SW480 (cell line): ENCODE measurements at regions not wholly inside any gene's neighbourhood (a gene's known extent, or its start where the extent isn't known, plus 50 kb on each side); places are given as distances from the start of the nearest gene placed in this dataset.
A peak's percentile ranks its signal among the peaks of the same experiment; 100 is the strongest.

Experiments used
- DNase-seq: peaks from one replicate; pipeline ENCODE4 v3.0.0-alpha.2; 2016; ENCODE audit warnings: low spot score

DNA sequence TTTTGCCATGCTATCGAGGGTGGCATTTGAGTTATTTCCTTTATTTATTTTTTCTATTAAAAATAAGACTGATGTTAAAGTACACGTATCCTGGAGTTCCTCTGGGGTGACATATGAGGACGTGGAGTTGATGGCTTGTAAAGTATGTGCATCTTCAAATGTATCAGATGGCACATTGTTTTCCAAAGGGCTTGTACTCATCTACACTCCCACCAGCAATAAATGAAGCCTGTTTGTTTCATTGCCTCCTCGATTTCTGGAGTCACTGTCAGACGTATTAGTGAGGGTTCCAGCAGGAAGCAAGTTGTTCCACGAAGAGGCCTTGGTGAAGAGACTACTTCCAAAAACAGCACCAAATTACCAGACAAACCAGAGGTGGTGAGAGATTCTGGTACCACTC is 423.9 kb downstream of the NPHP4 start:
- DNase-seq: no peak

DNA sequence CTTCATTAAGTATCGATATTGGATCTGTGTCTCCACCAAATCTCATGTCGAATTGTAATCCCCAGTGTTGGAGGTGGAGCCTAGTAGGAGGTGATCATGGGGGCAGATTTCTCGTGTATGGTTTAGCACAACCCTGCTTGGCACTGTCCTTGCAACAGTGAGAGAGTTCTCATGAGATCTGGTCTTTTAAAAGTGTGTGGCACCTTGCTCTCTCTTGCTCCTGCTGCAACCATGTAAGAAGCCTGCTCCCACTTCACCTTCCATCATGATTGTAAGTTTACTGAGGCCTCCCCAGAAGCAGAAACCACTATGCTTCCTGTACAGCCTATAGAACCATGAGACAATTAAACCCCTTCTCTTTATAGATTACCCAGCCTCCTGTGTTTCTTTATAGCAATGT is 424.4 kb downstream of the NPHP4 start:
- no peak for DNase-seq

DNA sequence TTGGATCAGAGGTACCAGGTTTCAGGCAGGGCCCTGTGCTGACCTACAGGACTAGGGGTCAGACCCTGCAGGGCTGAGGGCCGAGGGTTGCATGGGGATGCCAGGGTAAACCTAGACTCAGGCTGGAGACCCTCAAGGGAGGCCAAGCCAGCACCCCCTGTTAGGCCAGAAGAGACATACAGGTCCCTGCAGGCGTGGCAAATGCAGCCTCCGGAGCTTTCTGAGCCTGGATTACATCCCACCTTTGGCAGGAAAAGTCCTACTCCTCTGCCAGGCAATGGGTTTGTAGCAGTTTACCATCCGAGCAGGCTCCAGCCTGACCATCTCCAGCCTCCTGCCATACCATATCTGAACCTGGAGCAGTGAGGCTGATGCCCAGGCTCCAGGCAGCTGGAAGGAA is 425.3 kb downstream of the NPHP4 start:
- DNase-seq: no peak

DNA sequence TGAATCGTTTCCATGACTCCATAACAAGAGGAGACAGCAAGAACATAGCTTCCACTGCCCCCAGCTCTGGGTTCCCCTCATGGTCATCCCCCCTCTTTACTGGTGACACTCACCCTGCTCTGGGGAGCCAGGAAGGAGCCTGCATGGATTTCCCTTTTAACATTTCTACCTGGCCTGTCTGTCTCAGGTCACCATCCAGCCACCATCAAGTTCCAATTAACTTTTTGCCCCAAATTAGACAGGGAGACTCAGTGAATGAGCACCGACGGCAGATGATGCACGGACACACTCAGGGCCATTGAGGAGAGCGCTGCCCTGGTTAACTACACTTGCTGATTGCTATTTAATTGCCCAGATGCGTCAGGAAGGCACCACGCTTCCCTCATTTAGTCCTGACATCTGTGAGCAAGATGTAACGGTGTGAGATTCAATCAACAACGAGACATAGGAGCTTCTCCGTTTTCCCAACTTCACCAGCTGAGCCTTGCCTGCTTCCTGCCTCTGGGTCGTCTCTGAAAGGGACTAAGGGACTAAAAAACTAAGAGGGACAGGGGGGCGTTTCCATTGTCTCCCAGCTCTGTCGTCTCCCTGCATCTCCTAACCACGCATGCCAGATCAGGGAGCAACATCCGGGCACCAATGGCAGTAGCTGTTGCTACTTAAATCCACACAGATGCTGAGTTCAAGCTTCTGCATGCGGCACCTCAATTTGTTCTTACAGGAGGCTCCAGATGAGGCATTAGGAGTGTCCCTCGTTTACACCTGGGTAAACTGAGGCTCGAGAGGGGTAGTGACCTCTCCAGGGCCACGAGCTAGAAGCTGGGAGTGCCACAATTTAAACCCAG is 426.7 kb downstream of the NPHP4 start:
- DNase-seq: no peak

DNA sequence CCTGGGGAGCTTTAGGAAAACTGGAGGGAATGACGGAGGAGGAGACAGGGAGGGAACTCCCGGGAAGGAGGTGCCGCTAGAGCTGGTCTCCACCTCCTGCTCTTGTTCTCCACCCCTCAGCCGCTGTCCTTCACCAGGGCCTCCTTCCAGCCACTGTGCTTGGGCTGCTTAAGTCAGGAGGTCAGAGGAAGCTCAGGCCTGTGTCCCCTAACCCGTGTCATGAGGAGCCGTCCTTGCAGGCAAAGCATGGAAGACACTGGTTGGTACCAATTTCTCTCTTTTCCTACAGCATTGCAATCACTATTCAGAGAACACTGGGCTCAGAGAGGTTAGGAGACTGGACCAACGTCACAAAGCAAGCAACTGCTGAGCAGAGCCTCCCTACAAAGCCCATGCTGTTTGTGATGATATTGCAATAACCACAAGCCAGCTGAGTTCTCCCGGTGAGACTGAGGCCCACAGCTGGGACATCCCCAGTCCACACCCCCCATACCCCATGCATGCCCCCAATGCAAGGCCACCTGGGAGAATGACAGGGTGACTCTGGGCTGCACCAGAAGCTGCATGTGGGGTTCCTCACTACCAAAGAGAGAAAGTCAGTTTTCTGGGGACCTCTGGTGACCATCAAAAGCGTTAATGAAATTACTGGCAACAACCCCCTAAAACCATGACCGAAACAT is 427.5 kb downstream of the NPHP4 start:
- DNase-seq: no peak

DNA sequence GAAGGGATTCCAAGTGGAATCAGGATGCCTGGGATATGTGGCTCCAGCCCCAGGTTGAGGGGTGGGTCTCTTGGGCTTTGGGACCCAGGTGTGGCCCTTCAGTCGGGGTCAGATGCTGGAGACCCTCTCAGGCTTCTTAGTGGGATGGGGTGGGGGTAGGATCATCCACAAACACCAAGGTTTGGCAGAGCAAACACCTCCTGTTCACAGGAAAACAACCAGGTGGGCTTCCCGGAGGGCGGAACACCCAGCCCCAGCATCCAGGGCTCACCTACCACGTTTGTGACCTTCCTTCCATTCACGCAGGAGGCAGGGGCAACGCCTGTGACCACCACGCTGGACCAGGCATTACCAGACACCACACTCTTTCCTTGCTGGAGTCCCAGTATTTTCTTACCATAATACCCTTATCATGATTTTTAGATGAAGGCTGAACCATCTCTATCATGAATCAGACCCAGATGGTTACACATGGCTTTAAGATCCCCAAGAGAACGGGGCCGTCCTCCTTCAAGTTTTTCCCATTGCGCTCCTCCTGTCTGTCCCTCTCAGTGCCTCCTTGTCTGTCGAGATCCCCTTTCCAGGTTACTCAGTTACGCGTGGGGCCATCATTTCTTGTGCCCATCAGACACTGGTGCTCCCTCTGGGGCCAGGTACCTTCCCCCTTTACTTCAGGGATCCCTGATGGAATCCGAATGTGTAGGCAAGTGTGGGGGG is 428.2 kb downstream of the NPHP4 start:
- no peak for DNase-seq

DNA sequence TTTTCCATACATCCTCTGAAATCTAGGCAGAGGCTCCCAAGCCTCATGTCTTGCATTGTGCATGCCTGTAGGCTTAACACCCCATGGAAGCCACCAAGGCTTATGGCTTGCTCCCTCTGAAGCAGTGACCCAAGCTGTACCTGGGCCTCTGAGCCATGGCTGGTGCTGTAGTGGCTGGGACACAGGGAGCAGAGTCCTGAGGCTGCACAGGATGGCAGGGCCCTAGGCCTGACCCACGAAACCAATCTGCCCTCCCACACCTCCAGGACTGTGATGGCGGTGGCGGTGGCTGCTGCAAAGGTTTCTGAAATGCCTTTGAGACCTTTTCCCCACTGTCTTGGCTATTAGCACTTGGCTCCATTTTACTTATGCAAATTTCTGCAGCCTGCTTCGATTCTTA is 429.5 kb downstream of the NPHP4 start:
- DNase-seq: no peak

DNA sequence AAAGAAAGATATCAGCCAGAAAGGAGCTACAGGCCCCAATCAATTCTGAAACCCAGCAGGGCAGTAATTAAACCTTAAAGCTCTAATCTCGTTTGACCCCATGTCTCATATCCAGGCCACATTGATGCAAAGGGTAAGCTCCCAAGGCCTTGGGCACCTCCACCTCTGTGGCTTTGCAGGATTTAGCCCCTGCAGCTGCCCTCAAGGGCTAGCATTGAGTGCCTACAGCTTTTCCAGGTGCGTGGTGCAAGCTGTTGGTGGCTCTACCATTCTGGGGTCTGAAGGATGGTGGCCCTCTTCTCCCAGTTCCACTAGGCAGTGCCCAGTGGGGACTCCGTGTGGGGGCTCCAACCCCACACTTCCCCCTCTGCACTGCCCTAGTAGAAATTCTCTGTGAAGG is 429.9 kb downstream of the NPHP4 start:
- no peak for DNase-seq

DNA sequence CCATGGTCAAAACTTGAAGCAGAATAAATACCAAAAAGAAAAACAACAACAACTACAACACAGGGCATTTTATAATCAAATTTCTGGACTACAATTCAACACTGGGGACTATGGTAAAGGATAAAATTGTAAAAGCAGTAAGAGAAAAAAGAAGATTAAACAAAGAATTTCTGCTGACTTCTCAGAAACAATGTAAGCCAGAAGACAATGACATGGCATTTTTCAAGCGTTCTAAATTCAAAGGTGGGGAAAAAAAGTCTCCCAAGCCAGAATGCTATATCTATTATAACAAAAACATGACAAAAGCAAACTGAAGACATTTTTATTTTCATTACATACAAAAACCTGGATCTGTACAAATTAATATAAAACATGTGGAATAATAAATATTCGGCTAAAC is 433.1 kb downstream of the NPHP4 start:
- no peak for DNase-seq

DNA sequence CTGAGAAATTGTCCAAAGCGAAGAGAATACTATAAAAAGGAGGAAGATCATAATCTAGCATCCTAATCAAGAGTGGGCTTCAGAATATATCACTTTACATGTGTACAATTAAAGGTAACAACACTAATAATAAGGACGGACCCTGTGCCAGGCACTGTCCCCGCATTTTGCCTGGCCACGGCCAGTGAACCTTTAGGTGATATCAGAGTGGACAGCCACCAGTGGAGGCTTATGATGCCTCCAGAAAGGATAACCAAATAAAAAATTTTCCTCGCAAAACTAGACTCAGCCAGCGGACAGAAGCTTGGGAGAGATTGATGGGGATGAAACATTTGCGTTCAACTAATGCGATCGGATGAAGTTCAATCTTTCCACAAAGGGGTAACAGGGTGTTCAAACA is 436.4 kb downstream of the NPHP4 start:
- no peak for DNase-seq

DNA sequence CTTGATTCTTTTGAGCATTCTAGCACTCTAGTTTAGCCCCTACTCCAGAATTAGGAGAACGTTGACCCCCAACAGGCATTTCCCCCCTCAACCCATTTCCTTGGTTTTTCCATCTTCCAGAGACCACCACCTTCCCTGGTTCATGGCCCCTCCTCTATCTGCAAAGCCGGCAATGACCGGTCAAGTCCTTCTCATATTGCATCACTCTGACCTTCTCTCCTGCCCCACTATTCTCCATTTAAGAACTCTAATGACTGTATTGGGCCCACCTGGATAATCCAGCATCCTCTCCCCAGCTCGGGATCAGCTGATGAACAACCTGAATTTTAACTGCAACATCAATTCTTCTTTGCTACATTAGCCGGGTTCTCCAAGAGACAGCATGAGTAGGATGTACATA is 437.4 kb downstream of the NPHP4 start:
- DNase-seq: no peak

DNA sequence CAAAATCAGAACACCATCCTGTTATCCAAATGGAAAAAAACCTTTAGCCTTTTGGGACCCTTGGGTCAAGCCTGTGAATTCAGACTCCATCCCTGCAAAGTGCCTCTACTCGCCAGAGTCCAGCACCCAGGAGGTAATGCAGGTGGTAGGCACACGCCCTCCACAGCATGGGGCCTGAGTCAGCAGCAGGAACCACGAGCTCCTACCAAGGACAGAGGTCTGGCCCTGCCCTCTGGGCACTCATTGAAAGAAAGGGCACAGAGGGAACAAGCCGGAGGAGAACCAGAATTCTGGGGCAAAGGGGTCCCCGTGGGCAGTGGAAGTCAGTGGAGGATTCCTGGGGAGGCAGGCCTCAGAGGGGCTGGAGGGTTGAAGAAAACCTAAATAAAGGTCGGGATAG is 438.1 kb downstream of the NPHP4 start:
- DNase-seq: no peak

DNA sequence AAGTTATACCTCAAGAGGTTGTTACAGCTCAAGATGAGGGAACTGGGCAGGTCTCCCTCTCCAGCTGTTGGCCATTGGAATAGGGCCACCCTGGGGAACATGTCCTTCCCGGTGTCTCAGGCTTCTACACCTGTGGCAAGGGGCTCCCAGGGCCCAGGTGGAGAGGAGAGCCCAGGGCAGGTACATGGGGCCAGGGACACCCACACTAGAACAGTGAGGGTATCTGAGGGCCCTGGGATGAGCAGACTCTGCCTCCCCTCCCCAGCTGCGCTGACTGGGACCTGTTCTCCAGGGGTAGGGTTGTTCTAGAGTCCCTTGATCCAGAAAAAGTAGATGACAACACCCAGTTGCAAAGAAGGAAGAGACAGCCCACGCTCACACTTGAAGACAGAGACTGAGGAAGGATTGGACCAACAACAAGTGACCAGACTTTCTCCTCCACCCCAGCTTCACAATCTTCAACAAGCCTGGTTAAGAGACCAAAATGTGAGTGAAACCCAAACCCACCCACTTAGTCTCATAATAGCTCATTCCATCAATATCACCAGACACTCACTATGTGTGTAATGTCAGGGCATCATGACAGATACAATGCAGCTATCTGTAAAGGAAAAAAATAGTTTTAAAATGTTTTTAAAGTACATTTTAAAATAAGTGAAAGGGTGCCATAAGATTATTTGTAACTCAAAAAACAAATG is 439.3 kb downstream of the NPHP4 start:
- no peak for DNase-seq

DNA sequence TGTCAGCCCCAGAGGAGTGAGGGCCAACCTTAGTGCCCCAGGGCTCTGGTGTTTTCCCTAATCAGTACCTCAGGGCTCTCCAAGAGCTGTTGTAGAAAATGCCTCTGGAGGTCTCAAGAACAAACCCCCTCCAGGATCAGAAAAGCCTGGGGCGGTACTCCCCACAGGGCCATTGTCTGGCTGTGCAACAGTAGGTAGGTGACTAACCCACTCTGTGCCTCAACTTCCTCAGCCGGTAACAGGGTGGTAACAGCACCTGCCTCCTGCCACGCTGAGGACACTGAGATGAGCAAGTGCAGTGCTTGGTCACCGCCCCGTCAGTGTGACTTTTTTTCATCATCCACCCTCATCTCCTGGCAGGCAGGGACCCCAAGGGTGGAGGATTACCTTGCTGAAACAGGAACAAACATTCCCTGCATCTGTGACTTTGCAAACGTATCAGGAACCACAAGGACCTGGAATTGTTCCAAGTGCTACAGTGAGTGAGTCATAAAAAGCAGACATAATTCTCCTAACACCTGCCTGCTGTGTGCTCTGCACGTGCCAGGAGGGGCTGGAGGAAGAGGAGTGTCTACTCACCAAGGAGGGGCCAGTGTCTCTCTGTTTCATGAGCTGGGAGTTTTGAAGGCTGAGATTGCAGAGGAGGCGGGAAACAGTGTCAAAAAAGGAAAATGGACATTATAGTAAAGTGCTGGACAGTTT is 440.8 kb downstream of the NPHP4 start:
- DNase-seq: peak; percentile 94

DNA sequence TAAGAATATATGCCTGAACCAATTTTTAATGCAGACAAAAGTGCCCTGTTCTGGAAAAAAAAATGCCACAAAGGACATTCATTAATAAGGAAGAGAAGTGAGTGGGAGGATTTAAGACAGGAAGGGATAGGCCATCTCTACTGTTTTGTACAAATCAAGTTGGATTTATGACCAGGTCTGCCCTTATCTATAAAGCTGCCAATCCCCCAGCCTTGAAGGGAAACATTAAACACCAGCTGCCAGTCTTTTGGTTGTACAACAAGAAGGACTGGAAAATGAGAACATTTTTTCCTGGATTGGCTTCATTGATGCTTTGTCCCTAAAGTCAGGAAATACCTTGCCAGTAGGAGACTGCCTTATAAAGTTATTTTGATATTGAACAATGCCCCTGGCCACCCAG is 444.0 kb downstream of the NPHP4 start:
- DNase-seq: no peak

DNA sequence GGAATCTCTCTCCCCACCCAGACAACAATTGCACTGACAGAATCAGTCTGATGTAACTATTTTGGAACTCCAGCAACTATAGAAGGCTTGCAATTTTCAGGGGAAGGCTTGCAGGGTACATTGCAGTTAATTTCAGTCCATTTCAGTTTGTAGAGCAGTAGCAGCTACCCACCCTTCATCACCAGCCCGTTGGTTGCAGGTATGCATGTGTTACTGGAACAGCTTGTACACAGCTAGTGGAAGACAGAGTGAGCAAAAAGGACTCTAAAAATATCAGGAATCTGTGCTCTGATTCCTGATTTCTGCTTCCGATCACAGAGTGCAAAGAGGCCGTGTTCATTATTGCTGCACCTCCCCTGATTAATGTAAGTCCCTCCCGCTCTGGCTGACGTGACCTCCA is 449.0 kb downstream of the NPHP4 start:
- no peak for DNase-seq

DNA sequence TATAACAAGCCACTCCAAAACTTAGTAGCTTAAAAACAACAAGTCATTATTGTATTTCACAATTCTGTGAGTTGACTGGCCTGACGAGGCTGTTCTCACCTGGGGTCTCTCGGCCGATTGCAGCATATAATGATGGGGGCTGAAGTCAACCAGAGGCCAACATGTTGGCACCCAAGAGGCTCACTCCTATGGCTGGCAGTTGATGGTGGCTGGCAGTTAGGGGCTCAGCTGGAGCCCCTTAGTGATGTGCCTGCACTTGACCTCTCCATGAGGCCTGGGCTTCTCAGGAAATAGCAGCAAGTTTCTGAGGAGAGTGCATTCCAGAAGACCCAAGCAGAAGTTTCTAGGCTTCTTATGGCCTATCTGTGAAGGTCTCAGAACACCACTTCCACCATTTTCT is 459.4 kb downstream of the NPHP4 start:
- no peak for DNase-seq

DNA sequence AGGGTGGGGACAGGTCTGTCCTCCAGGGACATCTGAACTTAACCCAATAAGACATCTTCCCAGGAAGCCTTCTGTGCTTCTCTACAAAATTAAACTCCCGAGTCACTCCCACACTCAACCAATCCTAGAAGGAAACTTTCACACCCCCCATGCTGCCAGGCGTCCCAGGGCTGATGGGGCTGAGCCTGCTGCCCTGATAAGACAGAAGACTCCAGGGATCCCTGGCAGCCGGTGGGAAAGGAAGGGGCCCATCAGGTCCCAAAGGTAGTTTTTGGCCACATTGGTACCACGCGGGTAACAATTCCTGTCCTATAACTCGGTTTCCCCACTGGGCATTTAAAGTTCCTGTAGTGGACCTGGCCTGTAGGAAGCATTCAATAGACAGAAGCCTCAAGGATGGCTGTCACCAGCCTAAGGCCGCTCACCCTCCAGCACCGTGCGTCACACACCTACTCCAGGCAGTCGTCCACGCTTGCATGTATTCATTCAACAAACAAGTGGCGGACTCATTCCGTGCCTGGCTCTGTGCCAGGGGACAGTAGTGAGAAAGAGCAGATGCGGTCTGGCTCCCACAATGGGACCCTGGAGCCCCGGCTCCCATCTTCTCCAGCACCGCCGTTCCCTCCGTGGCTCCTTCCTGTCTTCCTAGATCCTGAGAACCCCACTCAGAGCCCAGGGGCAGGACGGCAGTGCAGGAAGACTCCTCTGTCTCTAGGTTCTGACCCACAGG is 465.2 kb downstream of the NPHP4 start:
- no peak for DNase-seq

DNA sequence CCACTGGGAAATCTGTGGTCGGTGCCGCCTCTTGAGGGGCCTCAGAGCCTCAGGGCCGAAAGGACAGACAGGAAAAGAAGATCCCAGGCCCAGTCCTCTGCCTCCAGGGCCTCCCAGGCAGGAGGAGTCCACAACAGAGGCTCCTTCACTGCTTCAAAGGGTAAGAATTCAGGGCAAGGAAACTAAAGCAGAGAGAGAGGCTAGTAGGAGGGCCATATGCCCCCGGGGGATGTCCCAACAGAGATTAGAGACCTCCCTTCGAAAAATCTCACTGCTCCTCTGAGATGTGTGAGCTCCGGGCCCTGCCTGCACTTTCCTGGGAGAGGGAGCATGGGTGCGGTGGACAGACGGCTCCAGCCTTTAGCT is 465.9 kb downstream of the NPHP4 start:
- no peak for DNase-seq

DNA sequence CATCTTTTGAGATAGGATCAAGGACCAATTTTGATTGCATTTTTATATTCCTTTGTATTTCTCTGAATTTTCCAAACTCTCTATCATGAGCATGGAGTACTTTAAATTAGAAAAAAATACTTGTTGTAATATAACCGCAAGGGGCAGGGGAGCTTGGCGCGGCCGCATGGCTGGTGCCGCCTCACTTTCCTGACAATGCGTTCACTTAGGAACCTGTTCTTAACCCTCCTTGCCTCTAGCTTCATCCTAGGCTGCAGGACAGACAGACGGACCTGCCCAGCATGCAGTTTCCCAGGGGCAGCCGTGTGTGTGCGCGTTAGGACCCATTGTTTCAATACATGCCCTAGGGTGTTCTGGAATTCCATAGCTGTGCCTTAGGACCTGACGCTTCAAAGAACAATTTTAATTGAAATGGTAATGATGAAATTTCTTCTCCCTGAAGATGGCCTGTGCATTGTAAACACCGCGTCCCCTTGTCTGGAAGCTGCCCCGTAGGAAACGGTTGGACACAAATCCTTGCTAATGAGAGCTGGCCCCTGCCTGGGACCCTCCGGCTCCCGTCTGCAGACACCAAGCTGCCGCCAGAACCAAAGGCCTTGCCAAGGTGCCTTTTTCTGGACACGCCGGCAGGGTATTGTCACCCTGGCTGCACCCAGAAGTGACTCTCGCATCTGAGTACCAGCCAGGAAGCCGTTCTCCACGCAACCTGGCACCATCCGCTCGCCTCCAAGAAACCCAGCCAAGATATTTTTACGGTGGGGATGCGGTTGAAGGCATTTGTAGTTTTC is 466.4 kb downstream of the NPHP4 start:
- no peak for DNase-seq
